ENCODE measurements at regions not wholly inside any gene's neighbourhood (a gene's known extent, or its start where the extent isn't known, plus 50 kb on each side); places are given as distances from the start of the nearest gene placed in this dataset.

GRCh38 chr1:199226163-199226562 lies 587.3 kb downstream of the PTPRC start:
- H3K36me3 ChIP-seq (ENCODE audit: control insufficient read depth, insufficient read depth, low read length): no peaks in the 10 kb centered on the region
- Mint-ChIP-seq H3K9me3 (no peaks in the 10 kb centered on the region), H3K4me1 (no peaks in the 10 kb centered on the region), H3K27me3 (ENCODE audit: insufficient read depth) (no peaks in the 10 kb centered on the region), H3K4me3 (no peak overlapping the region), H3K27ac (no peak overlapping the region), H3K36me3 (ENCODE audit: low read depth) (no peaks in the 10 kb centered on the region)
- H3K9me3 ChIP-seq (ENCODE audit: control insufficient read depth, low read length): no peaks in the 10 kb centered on the region
- 96% methylated on average over 2 of the region's 2 CpGs; no CpG with 5 or more reads in 1 of the 2 experiments for WGBS, 2 experiments (ENCODE audit: insufficient coverage in 1 of 2, insufficient read length in 1 of 2)
- TF ChIP-seq CTCF (conservative IDR thresholded peaks at IDR 0.05): no peak
- no peak for DNase-seq
- no peak overlapping the region for H3K27ac ChIP-seq (ENCODE audit: low read depth, low read length)
- H3K9ac ChIP-seq (ENCODE audit: extremely low read depth, low read length, poor library complexity, severe bottlenecking): no peak overlapping the region
- no peak overlapping the region for H3K4me3 ChIP-seq (ENCODE audit: low read length)
- no peaks in the 10 kb centered on the region for H3K4me1 ChIP-seq (ENCODE audit: control insufficient read depth, insufficient read depth, low read length)
- no peaks in the 10 kb centered on the region for H3K27me3 ChIP-seq (ENCODE audit: control insufficient read depth, insufficient read depth, low read length, poor library complexity, severe bottlenecking)

- no peak overlapping the region for H3K9ac ChIP-seq (ENCODE audit: extremely low read depth, low read length, poor library complexity, severe bottlenecking)
- H3K9me3 ChIP-seq (ENCODE audit: control insufficient read depth, low read length): no peaks in the 10 kb centered on the region
- H3K36me3 ChIP-seq (ENCODE audit: control insufficient read depth, insufficient read depth, low read length): no peaks in the 10 kb centered on the region
- Mint-ChIP-seq H3K9me3 (no peaks in the 10 kb centered on the region), H3K27ac (no peak overlapping the region), H3K27me3 (ENCODE audit: insufficient read depth) (no peaks in the 10 kb centered on the region), H3K4me1 (peaks cover 7% of the 10 kb centered on the region), H3K36me3 (ENCODE audit: low read depth) (no peaks in the 10 kb centered on the region), H3K4me3 (no peak overlapping the region)
- DNase-seq: no peak
- H3K27me3 ChIP-seq (ENCODE audit: control insufficient read depth, insufficient read depth, low read length, poor library complexity, severe bottlenecking): no peaks in the 10 kb centered on the region
- 82 to 89% methylated on average over 2 of the region's 2 CpGs for WGBS, 2 experiments (ENCODE audit: insufficient coverage in 1 of 2, insufficient read length in 1 of 2)
- H3K4me1 ChIP-seq (ENCODE audit: control insufficient read depth, insufficient read depth, low read length): no peaks in the 10 kb centered on the region
- no peak for TF ChIP-seq CTCF (conservative IDR thresholded peaks at IDR 0.05)
- no peak overlapping the region for H3K4me3 ChIP-seq (ENCODE audit: low read length)
- no peak overlapping the region for H3K27ac ChIP-seq (ENCODE audit: low read depth, low read length)
Observed at GRCh38 chr1:199242147-199242546, 603.3 kb downstream of the PTPRC start.

- H3K27ac ChIP-seq (ENCODE audit: low read depth, low read length): no peak overlapping the region
Observed at GRCh38 chr1:199242601-199243000, 603.8 kb downstream of the PTPRC start.

More at GRCh38 chr1:199242601-199243000, 603.8 kb downstream of the PTPRC start:
- H3K4me3 Mint-ChIP-seq: no peak overlapping the region
- no peak for DNase-seq
- Histone ChIP-seq H3K4me3 (ENCODE audit: low read length) (no peak overlapping the region), H3K9me3 (ENCODE audit: control insufficient read depth, low read length) (no peaks in the 10 kb centered on the region), H3K36me3 (ENCODE audit: control insufficient read depth, insufficient read depth, low read length) (no peaks in the 10 kb centered on the region), H3K4me1 (ENCODE audit: control insufficient read depth, insufficient read depth, low read length) (no peaks in the 10 kb centered on the region), H3K9ac (ENCODE audit: extremely low read depth, low read length, poor library complexity, severe bottlenecking) (no peak overlapping the region), H3K27me3 (ENCODE audit: control insufficient read depth, insufficient read depth, low read length, poor library complexity, severe bottlenecking) (no peaks in the 10 kb centered on the region)
- 100% methylated on average over 1 to 2 of the region's 2 CpGs for WGBS, 2 experiments (ENCODE audit: insufficient coverage in 1 of 2, insufficient read length in 1 of 2)
- no peak overlapping the region for H3K27ac Mint-ChIP-seq
- H3K36me3 Mint-ChIP-seq (ENCODE audit: low read depth): no peaks in the 10 kb centered on the region
- no peaks in the 10 kb centered on the region for H3K9me3 Mint-ChIP-seq
- H3K4me1 Mint-ChIP-seq: peaks cover 7% of the 10 kb centered on the region
- H3K27me3 Mint-ChIP-seq (ENCODE audit: insufficient read depth): no peaks in the 10 kb centered on the region
- TF ChIP-seq CTCF (conservative IDR thresholded peaks at IDR 0.05): no peak

Measured in endodermal cell (in vitro differentiated cells).